ENCODE measurements at regions not wholly inside any gene's neighbourhood (a gene's known extent, or its start where the extent isn't known, plus 50 kb on each side); places are given as distances from the start of the nearest gene placed in this dataset.

- TF ChIP-seq TEAD4 (IDR thresholded peaks at IDR 0.05; ENCODE audit: low read depth, low read length) (no peak), E2F6 (IDR thresholded peaks at IDR 0.05) (no peak), GTF2F1 (IDR thresholded peaks at IDR 0.05; ENCODE audit: borderline replicate concordance, low read depth, low read length) (no peak), JUND (IDR thresholded peaks at IDR 0.05; ENCODE audit: low read length) (no peak), RFX5 (IDR thresholded peaks at IDR 0.05; ENCODE audit: borderline replicate concordance, low read depth, low read length) (no peak), CTCF (IDR thresholded peaks at IDR 0.05; ENCODE audit: control extremely low read depth in 1 of 3, insufficient read depth in 1 of 3, low read depth in 1 of 3, low read length in 3 of 3) (no peak), NRF1 (IDR thresholded peaks at IDR 0.05; ENCODE audit: low read depth, low read length) (no peak)
Observed at GRCh38 chr12:115403689-115404088, 719.7 kb upstream of the TBX3 start.

Data from H1 (cell line).